ENCODE measurements at regions not wholly inside any gene's neighbourhood (a gene's known extent, or its start where the extent isn't known, plus 50 kb on each side); places are given as distances from the start of the nearest gene placed in this dataset.

GRCh38 chr9:86660146-86660943 is 287.0 kb downstream of the GAS1 start:
- intact Hi-C loops (cut with micrococcal nuclease) = no loop called here

DNA sequence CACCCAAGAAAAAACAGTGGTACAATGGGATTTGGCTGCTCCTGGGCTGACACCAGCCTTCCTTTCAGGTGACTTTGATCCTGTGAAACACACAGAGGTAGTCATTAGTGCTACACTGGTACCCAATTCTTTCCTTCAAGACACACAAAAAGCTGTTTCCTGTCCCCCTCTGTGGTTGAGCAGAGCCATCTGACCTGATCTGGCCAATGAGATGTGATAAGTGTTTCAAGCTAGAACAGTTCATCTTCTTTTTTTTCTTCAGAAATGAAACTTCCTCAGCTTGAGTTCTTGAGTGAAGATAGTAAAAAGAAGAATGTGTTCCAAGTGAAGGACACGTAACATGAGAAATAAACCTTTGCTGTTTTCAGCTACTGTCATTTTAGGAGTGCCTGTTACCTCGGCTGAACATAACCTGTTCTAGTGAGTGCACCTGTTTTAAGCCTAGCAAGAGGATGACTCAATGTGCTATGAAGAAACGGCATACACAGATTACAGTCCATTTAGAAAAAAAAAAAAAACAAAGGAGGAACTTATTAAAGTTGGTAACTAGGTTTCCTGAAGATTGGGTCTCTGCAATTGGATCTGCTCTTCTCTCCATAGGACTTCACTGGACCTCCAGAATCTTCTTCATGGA is 287.8 kb downstream of the GAS1 start:
- intact Hi-C loops (cut with micrococcal nuclease) = no loop called here

DNA sequence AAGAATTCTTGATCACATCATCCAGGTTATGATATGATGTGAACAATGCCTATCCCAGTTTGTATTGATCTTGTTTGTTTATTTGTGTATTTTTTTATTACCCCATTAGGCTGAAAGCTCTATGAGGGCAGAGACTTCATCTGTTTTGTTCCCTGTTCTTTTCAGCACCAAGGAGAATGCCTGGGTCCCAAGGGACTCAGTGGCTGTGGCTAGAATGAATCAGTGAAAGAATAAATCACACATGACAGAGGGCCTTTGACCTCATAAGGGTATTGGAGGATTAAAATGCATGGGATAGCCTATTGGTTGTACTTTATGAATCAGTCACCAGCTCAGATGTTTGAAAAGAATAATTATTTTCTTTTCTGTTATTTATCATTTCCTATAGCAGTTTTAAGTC is 292.2 kb downstream of the GAS1 start:
- intact Hi-C loops (cut with micrococcal nuclease) = no loop called here

GRCh38 chr9:86653466-86653865 is 293.8 kb downstream of the GAS1 start:
- intact Hi-C loops (cut with micrococcal nuclease) = no loop called here

DNA sequence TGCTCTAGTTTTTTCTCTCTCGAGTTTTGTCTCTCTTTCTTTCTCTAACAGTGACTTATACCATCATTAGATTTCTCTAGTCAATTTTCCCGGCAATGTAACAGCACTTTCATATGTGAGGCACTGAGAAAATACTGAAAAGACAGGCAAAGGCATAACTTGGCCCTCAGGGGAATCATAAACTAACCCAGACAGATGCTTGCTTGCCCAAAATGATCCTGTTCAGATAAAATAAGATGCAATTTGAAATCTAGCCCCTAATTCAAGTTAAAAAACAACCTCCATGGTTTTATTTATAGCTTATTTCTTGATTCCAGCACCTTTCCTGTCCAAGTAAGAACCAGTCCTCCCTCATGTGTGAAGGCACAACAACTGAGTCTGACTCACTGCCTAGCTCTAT is 294.6 kb downstream of the GAS1 start:
- intact Hi-C loops (cut with micrococcal nuclease) = no loop called here

DNA sequence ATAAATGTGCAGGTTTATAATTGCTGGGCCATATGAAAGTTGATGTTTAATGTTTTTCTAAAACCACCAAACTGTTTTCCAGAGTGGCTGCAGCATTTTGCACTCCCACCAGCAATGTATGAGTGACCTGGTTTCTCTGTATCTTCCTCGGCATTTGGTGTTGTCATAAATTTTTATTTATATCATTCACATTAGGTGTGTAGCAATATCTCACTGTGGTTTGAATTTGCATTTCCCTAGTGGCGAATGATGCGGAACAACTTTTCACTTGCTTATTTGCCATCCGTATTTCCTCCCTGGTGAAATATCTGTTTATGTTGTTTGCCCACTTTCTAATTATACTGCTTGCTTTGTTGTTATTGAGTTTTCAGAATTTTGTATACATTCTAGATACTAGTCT is 295.7 kb upstream of the TUT7 start:
- intact Hi-C loops (cut with micrococcal nuclease) = no loop called here

GRCh38 chr9:86648828-86649170 is 294.6 kb upstream of the TUT7 start:
- intact Hi-C loops (cut with micrococcal nuclease) = no loop called here

DNA sequence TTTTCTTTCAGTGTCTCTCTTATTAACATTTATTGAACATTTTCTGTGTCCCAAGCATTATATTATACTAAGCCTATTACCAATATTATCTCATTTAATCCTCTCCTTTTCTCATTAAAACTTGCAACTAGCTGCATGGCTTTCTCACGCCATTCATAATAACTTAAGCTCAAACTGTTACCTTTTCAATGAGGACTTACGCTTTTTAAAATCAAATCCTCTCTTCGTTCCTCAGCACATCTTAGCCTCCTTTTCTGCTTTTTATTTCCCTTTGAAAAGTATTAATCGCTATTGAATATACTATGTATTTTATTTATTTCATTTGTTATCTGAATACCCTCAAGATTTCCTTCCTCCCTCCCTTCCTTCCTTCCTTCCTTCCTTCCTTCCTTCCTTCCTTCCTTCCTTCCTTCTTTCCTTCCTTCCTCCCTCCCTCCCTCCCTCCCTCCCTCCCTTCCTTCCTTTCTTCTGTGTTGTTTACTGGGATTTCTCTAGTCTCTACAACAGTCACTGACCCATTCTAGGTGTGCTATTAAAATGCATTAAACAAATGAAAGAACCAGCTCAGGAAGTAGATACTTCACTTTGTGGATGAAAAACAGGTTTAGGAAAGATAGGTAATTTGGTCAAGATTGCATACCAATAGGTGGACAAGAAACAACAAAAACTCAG is 294.1 kb upstream of the TUT7 start:
- intact Hi-C loops (cut with micrococcal nuclease) = no loop called here

- intact Hi-C loops (cut with micrococcal nuclease) = no loop called here
Observed at GRCh38 chr9:86645303-86645702, 291.1 kb upstream of the TUT7 start.

DNA sequence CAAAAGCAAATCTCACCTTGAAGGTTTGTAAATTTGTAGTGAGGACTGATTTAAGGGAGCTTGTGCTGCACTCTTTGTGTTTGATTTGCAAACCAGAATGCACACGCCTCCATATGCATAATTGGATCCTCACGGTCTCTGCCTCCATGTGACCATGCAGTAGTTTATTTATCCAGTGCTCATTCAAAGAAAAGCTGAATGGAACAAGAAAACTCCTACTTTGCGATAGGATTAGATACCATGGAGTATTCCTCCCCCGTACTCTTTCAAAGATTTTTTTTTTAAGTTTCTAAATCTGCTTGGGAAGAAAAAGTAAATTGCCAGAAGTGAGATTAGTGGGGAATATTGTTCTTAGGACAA is 290.4 kb upstream of the TUT7 start:
- intact Hi-C loops (cut with micrococcal nuclease) = no loop called here

DNA sequence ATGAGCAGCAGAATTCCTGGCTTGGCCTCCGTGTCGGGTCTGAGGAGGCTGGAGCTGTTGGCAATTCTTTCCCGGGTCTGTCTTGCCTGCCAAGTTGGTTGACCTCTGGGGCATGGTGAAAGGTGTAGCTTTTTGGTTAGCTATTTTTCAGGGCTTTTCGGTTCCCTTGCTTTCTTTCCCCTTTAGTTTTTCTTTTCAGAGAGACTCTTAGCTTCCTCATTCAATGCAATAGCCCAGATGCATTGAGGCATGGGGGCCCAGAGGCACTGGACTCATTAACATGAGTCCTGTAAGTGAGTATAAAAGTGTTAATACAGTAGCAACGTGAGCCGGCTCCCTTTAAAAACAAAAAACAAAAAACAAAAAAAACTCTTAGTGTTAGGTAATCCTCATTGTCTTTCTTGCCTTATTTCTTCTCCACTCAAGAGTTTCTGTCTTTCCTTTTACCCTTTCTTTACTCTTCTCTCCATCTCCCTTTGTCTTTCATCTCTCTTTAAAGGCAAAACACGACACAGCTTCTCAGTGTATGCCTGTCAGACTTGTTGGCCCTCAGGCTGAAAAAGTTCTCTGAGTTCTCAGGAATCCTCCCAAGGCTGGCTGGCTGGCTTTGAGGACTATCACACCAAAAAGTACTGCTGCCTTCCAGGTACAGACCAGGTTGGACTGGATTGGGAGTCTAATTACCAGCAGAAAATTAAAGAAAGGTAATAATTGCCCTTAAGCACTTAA is 289.9 kb upstream of the TUT7 start:
- intact Hi-C loops (cut with micrococcal nuclease) = no loop called here

- intact Hi-C loops (cut with micrococcal nuclease) = no loop called here
Observed at GRCh38 chr9:86642721-86643120, 288.5 kb upstream of the TUT7 start.

DNA sequence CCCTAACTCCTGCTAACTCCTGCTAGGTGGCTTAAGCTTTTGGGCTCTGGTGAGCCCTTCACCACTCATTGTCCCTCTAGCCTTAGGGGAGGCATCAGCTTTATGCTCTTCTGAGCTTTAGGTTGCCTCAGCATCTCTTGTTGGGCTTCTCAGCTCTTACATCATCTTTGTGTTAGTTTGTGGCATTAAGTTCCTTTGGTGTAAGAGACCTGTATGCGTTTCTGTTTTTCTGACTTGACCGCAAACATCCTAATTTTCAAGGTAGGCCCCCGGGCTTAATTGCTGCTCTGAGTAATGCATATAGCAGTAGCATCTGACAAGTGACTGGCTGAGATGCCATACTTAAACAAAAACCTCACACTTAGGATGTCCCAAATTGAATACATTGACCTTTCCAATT is 287.8 kb upstream of the TUT7 start:
- intact Hi-C loops (cut with micrococcal nuclease) = no loop called here

DNA sequence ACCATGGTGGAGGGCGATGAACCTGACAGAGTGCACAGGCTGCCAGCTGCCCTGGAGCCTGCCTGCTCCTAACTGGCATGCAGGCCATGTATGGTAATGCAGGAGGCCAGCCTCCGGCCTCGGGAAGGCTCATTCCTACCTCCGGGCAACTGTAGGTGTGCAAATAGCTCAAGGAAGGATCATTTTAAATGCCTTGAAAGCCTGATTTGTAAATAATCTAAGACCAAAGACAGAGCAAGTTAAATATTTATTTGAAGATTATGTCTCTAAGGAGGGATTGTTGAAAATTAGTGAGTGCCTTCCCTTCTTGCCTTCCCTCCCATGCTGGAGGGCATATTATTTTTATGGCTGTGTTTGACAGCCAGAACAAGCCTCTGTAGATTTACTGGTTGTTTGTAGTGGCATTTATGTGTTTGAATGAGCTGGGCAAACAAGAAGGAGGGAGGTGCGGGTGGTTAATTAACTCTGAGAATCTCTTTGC is 285.7 kb upstream of the TUT7 start:
- intact Hi-C loops (cut with micrococcal nuclease) = loop anchor here (5.0 kb wide), 1 partner anchor 687 kb away; no protein-coding TSS in a partner anchor

DNA sequence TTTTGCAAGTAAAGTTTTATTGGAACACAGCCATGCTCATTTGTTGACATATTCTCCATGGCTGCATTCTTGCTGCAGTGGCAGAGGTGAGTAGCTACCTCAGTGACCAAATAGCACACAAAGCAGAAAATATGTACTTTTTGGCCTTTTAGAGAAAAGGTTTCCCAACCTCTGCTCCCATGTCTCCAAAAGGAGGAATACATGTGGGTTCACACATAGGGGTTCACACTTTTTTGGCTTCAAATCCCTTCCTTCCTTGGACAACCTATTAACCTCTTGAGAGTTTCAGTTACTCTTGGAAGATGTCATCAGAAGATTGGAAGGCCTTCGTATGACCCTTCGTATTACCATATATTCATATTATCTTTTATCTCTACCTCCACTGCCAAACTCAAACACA is 285.1 kb upstream of the TUT7 start:
- intact Hi-C loops (cut with micrococcal nuclease) = loop anchor here (5.0 kb wide), 1 partner anchor 688 kb away; no protein-coding TSS in a partner anchor

GRCh38 chr9:86638109-86638508 is 283.9 kb upstream of the TUT7 start:
- intact Hi-C loops (cut with micrococcal nuclease) = loop anchor here (5.0 kb wide), 1 partner anchor 689 kb away; no protein-coding TSS in a partner anchor

DNA sequence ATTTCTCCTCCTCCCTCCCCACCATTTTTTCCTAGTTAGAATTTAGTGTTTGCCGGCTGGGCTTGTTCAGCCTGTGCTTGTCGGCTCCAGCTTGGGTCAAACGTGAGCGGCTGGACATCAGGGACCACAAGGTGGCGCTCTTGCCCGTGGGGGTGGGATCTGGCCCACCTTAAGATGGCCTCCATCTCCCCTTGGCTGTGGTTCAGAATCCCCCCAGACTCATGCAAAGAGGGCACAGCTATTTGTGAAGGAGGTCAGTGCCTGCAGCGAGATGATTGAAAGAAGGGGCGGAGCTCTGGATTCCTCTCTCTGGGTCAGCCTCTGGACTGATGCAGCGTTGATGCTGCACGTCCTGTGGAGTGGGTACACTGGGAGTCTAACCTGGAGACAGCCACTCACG is 283.3 kb upstream of the TUT7 start:
- intact Hi-C loops (cut with micrococcal nuclease) = loop anchor here (5.0 kb wide), 1 partner anchor 690 kb away; no protein-coding TSS in a partner anchor

GRCh38 chr9:86636519-86636918 is 282.3 kb upstream of the TUT7 start:
- intact Hi-C loops (cut with micrococcal nuclease) = loop anchor here (5.0 kb wide), 1 partner anchor 691 kb away; no protein-coding TSS in a partner anchor

GRCh38 chr9:86636038-86636437 is 281.8 kb upstream of the TUT7 start:
- intact Hi-C loops (cut with micrococcal nuclease) = loop anchor here (5.0 kb wide), 1 partner anchor 691 kb away; no protein-coding TSS in a partner anchor

DNA sequence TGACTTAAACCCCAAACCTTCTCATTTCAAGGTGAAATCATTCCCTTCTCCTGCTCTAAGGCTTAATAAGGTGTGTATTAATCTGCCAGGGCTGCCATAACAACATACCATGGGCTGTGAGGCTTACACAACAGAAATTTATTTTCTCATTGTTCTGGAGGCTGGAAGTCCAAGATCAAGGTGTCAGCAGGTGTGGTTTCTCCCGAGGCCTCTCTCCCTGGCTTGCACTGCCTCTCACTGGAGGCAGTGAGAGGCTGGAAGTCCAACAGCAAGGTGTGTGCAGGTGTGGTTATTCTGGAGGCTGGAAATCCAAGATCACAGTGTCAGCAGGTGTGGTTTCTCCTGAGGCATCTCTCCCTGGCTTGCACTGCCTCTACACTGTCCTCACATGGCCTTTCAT is 280.3 kb upstream of the TUT7 start:
- intact Hi-C loops (cut with micrococcal nuclease) = no loop called here

DNA sequence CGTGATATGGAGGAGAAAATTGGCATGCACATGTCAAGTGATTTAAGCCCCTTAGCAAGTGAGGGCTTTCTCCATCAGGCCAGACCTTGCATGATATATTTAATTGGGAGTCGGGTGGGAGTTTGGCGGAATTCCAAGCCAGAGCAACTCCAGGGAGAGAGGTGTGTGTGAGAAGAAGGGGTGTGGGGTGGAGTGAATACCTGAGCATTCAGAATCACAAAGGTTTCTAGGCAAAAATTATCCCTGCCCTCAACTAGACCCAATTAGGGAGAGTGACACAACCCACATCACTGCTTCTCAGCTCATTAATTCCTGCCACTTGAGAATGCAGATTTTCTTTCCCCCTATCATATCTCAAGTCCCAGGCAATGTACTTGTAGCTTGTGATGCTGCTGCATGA is 279.7 kb upstream of the TUT7 start:
- intact Hi-C loops (cut with micrococcal nuclease) = no loop called here

- intact Hi-C loops (cut with micrococcal nuclease) = no loop called here
Observed at GRCh38 chr9:86632537-86632936, 278.3 kb upstream of the TUT7 start.

Data from T-helper 2 cell treated with Interferon-gamma antibody and Interleukin-4, amounts not matched to agents 100 ng/mL and 5 ng/mL, for 36 hours (primary cell).